ENCODE measurements at regions not wholly inside any gene's neighbourhood (a gene's known extent, or its start where the extent isn't known, plus 50 kb on each side); places are given as distances from the start of the nearest gene placed in this dataset.

- no peak for DNase-seq (ENCODE audit: low spot score)
These were observed 482.9 kb upstream of the TEX13C start for GRCh38 chrX:124836786-124837185.

- DNase-seq (ENCODE audit: low spot score) = no peak
These were observed 477.5 kb upstream of the TEX13C start for GRCh38 chrX:124842205-124842604.

GRCh38 chrX:124860736-124861135 is 458.9 kb upstream of the TEX13C start:
- DNase-seq (ENCODE audit: low spot score) = no peak

GRCh38 chrX:124862301-124862700 is 457.4 kb upstream of the TEX13C start:
- DNase-seq (ENCODE audit: low spot score) = no peak

- DNase-seq (ENCODE audit: low spot score) = no peak
These were observed 456.4 kb upstream of the TEX13C start for GRCh38 chrX:124863303-124863702.

GRCh38 chrX:124887572-124887971 is 432.1 kb upstream of the TEX13C start:
- DNase-seq (ENCODE audit: low spot score) = no peak

- no peak for DNase-seq (ENCODE audit: low spot score)
These were observed 423.7 kb upstream of the TEX13C start for GRCh38 chrX:124895947-124896346.

GRCh38 chrX:124902953-124903352 is 416.7 kb upstream of the TEX13C start:
- no peak for DNase-seq (ENCODE audit: low spot score)

GRCh38 chrX:124910611-124911010 is 409.1 kb upstream of the TEX13C start:
- no peak for DNase-seq (ENCODE audit: low spot score)

- DNase-seq (ENCODE audit: low spot score) = no peak
These were observed 402.7 kb upstream of the TEX13C start for GRCh38 chrX:124917011-124917410.

- DNase-seq (ENCODE audit: low spot score) = no peak
These were observed 394.0 kb upstream of the TEX13C start for GRCh38 chrX:124925681-124926080.

- no peak for DNase-seq (ENCODE audit: low spot score)
These were observed 388.4 kb upstream of the TEX13C start for GRCh38 chrX:124931241-124931640.

GRCh38 chrX:124931958-124932357 is 387.7 kb upstream of the TEX13C start:
- DNase-seq (ENCODE audit: low spot score) = no peak

GRCh38 chrX:124938715-124939114 is 381.0 kb upstream of the TEX13C start:
- no peak for DNase-seq (ENCODE audit: low spot score)

GRCh38 chrX:124940531-124940930 is 379.1 kb upstream of the TEX13C start:
- DNase-seq (ENCODE audit: low spot score) = no peak

- DNase-seq (ENCODE audit: low spot score) = no peak
These were observed 365.3 kb upstream of the TEX13C start for GRCh38 chrX:124954402-124954801.

- no peak for DNase-seq (ENCODE audit: low spot score)
These were observed 359.2 kb upstream of the TEX13C start for GRCh38 chrX:124960454-124960853.

GRCh38 chrX:124963717-124964116 is 356.0 kb upstream of the TEX13C start, which contains the start of gene TENM1:
Gene TENM1 (minus strand): TSS chrX:124963817.
- no peak for DNase-seq (ENCODE audit: low spot score)

- DNase-seq (ENCODE audit: low spot score) = no peak
These were observed 344.2 kb upstream of the TEX13C start for GRCh38 chrX:124975456-124975855.

GRCh38 chrX:124981420-124981819 is 338.3 kb upstream of the TEX13C start:
- DNase-seq (ENCODE audit: low spot score) = no peak

- no peak for DNase-seq (ENCODE audit: low spot score)
These were observed 335.4 kb upstream of the TEX13C start for GRCh38 chrX:124984140-124984813.

- DNase-seq (ENCODE audit: low spot score) = no peak
These were observed 333.4 kb upstream of the TEX13C start for GRCh38 chrX:124986284-124986683.

GRCh38 chrX:124993735-124994134 is 325.9 kb upstream of the TEX13C start:
- DNase-seq (ENCODE audit: low spot score) = no peak

GRCh38 chrX:124994404-124994803 is 325.3 kb upstream of the TEX13C start:
- no peak for DNase-seq (ENCODE audit: low spot score)
